K562 (cell line): ENCODE measurements at regions not wholly inside any gene's neighbourhood (a gene's known extent, or its start where the extent isn't known, plus 50 kb on each side); places are given as distances from the start of the nearest gene placed in this dataset.

Experiments used
- HDAC1 ChIP-seq, 2 experiments: fragments of 450-650 bp; IDR thresholded peaks; 2 replicates each; pipeline ENCODE4 v1.6.1; 2016 to 2017; ENCODE audit warnings: inconsistent platforms in 1 of 2, mild to moderate bottlenecking in 1 of 2, moderate library complexity in 1 of 2
- POLR2A ChIP-seq: fragments of 450-650 bp; conservative IDR thresholded peaks from 2 replicates; pipeline ENCODE4 v1.6.1; 2016
- TCF7L2 ChIP-seq: fragments of 150-350 bp; IDR thresholded peaks from 2 replicates; pipeline ENCODE4 v1.6.1; 2016; ENCODE audit warnings: low read depth, mild to moderate bottlenecking, low read length, moderate library complexity
- TF ChIP-seq, protein P1 (sequence below): fragments of 450-650 bp; IDR thresholded peaks from 2 replicates; pipeline ENCODE4 v1.6.1; 2016; ENCODE audit warnings: missing biosample characterization, missing genetic modification characterization
- TF ChIP-seq, protein P2 (sequence below), 3 experiments: IDR thresholded peaks in 2 of 3; conservative IDR thresholded peaks in 1 of 3; 2 replicates each; pipeline ENCODE4 v1.5.1; 2011 to 2012; ENCODE audit warnings: low read length in 3 of 3, mild to moderate bottlenecking in 3 of 3, control low read depth in 2 of 3, improper control_type of control experiment in 1 of 3, inconsistent platforms in 1 of 3, low read depth in 1 of 3, mixed read lengths in 1 of 3, moderate library complexity in 1 of 3; ENCODE audit not compliant: insufficient read depth in 2 of 3
- TF ChIP-seq, protein P3 (sequence below): fragments of 450-650 bp; IDR thresholded peaks from 2 replicates; pipeline ENCODE4 v1.7.1; 2018; ENCODE audit warnings: mild to moderate bottlenecking, low read depth; ENCODE audit not compliant: partially characterized antibody

DNA sequence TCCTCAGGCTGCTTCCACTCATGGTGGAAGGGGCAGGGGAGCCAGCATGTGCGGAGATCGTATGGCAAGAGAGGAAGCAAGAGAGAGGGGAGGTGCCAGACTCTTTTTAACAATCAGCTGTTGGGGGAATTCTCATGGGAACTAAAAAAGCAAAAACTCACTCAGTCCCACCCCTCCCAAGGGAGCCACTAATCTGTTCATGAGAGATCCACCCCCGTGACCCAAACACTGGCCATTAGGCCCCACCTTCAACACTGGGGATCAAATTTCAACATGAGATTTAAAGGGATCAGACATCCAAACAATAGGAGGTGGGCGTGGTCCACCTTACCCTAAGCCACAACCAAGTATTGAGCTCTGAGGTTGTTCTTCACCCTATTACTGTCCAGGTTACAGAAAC is 375.1 kb downstream of the GRIN2B start:
- TF ChIP-seq POLR2A = no peak
- TF ChIP-seq, protein P1, sequence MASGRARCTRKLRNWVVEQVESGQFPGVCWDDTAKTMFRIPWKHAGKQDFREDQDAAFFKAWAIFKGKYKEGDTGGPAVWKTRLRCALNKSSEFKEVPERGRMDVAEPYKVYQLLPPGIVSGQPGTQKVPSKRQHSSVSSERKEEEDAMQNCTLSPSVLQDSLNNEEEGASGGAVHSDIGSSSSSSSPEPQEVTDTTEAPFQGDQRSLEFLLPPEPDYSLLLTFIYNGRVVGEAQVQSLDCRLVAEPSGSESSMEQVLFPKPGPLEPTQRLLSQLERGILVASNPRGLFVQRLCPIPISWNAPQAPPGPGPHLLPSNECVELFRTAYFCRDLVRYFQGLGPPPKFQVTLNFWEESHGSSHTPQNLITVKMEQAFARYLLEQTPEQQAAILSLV (tag) = no peak
- TF ChIP-seq, protein P2, sequence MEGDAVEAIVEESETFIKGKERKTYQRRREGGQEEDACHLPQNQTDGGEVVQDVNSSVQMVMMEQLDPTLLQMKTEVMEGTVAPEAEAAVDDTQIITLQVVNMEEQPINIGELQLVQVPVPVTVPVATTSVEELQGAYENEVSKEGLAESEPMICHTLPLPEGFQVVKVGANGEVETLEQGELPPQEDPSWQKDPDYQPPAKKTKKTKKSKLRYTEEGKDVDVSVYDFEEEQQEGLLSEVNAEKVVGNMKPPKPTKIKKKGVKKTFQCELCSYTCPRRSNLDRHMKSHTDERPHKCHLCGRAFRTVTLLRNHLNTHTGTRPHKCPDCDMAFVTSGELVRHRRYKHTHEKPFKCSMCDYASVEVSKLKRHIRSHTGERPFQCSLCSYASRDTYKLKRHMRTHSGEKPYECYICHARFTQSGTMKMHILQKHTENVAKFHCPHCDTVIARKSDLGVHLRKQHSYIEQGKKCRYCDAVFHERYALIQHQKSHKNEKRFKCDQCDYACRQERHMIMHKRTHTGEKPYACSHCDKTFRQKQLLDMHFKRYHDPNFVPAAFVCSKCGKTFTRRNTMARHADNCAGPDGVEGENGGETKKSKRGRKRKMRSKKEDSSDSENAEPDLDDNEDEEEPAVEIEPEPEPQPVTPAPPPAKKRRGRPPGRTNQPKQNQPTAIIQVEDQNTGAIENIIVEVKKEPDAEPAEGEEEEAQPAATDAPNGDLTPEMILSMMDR (IDR thresholded peaks at IDR 0.05 in 2 of 3, conservative IDR thresholded peaks at IDR 0.05 in 1 of 3; ENCODE audit: insufficient read depth in 2 of 3, low read depth in 1 of 3, low read length in 3 of 3) = no peak
- TF ChIP-seq, protein P3, sequence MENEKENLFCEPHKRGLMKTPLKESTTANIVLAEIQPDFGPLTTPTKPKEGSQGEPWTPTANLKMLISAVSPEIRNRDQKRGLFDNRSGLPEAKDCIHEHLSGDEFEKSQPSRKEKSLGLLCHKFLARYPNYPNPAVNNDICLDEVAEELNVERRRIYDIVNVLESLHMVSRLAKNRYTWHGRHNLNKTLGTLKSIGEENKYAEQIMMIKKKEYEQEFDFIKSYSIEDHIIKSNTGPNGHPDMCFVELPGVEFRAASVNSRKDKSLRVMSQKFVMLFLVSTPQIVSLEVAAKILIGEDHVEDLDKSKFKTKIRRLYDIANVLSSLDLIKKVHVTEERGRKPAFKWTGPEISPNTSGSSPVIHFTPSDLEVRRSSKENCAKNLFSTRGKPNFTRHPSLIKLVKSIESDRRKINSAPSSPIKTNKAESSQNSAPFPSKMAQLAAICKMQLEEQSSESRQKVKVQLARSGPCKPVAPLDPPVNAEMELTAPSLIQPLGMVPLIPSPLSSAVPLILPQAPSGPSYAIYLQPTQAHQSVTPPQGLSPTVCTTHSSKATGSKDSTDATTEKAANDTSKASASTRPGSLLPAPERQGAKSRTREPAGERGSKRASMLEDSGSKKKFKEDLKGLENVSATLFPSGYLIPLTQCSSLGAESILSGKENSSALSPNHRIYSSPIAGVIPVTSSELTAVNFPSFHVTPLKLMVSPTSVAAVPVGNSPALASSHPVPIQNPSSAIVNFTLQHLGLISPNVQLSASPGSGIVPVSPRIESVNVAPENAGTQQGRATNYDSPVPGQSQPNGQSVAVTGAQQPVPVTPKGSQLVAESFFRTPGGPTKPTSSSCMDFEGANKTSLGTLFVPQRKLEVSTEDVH = no peak
- TF ChIP-seq HDAC1 (IDR thresholded peaks at IDR 0.05) = no peak
- TF ChIP-seq TCF7L2 = no peak
